ENCODE measurements at regions not wholly inside any gene's neighbourhood (a gene's known extent, or its start where the extent isn't known, plus 50 kb on each side); places are given as distances from the start of the nearest gene placed in this dataset.
"Not testable (repeated sequence)": the region's sequence is repeated elsewhere in the genome, so short reads cannot be mapped to it uniquely, and the experiment has no call there.

DNA sequence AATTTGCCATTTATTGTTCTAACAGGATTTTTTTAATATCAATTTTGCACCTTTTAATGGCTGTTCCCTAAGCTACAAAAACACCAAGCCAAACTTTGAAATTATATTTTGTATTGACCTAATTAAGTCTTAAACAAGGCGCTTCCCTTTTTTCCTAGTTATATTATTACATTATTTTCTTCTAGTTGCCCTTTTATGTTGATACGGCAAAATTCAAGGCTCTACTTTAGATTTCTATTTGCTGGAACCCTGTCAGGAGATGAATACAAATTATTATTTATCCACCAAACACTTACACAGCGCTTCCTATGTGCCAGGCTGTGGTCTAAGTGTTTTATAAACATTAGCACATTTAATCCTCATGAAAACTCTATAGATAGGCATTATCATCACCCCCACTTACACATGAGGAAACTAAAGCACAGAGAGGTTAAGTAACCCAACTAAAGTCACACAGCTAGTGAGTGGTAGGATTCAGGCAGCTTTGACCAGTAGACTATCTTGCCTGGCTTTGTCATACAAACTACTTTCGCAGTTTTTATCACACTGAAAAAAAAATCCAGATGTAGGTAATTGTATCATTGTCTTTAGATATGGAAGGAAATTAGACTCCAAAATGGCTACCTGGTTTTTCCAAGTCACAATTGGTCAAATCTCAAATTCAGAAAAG lies 456.5 kb downstream of the STK39 start:
- no peak for DNase-seq

DNA sequence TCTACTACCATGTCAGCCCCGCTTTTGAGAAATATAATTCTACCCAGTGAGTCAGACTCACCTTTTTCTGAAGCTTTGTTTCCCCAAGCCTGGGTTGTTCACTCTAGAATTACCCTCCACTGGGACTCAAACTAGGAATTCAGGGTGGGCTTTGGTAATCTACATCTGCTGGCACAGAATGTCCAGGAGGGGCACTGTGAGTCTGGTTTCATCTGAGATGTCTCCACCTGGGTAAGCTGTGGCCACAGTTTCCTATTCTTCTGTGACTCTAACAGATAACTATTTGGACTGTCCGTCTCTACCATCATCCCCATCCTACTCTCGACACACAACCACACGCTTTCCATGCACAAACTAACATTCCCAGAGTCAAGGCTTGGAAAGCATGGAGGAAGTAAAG lies 457.2 kb downstream of the STK39 start:
- DNase-seq, result no peak

DNA sequence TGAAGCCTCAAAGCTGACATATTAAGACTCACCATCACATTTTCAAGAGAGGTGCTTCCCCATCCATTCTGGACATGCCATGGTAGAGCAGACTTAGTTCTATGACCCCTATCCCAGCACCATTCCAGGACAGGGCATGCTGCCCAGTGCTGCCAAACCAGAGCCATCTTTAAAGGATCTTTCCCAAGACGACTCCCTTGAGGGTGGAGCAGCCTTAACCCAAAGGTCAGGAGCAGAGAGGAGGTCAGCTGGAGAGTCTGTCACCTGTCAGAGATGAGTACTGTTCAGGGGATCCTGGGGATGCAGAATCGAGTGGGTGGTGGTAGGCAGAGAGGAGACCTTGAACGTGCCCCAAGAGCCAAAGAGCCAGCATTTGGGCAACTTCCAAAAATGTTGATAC lies 459.8 kb downstream of the STK39 start:
- no peak for DNase-seq

DNA sequence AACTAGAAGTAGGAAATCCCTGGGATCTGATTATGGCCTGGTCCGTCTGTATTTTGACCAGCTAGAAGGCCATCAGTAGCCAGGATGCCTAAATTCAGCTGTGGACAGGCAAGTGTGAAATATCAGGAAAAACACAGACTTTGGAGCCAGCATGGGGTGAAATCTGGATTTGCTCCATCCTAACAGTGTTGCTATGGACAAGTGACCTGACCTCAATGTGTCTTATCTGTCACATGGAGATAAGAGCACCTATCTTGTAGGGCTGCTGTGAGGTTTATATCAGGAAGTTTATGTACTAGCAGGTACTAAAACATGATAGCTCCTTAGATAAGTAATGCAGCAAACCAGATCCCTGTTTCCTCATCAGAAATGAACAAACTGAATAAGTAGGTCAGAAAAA lies 460.4 kb downstream of the STK39 start:
- no peak for DNase-seq

DNA sequence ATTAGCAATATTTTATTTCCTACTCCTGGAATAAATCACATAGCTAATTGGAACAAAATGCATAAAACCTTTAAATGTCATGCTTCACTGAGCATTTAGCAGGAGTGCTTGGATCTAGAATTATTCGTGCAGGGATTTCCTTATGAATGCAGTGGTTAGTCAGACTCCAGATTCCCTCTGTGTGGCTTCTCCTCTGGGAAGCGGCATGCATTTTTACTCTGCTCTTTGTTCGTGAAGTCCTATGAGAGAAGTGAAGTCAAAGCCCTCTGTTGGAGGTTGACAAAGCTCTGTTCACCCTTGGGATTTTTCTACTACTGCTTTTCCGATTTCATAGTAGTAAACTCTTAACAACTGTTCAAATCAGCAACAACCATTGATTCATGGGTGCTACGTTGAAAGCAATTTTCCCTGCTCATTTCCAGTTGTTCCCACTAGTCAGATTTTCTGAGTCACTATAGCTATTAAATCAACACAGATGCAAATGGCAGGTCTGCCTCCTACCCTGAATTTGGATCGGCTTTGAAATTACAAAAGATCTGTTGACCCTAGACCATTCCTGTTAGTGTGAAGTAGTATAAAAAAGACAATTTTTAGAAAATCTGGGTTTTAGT lies 461.7 kb downstream of the STK39 start:
- no peak for DNase-seq

DNA sequence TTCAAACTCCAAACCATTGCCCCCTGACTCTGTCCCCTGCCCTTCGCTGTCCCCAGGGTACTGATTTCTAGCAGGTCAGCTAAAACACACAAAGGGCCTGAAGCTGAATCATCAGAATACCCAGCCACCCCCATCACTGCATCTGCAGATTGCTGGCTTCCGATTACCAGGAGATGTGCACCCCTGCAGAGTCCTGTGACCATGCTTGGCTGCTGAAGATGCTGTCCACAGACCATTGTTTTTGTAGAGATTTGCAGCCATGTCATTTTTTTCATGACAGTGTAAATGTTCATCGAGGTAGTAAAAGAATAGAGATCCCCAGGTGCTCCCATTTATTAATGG lies 463.3 kb downstream of the STK39 start:
- no peak for DNase-seq

DNA sequence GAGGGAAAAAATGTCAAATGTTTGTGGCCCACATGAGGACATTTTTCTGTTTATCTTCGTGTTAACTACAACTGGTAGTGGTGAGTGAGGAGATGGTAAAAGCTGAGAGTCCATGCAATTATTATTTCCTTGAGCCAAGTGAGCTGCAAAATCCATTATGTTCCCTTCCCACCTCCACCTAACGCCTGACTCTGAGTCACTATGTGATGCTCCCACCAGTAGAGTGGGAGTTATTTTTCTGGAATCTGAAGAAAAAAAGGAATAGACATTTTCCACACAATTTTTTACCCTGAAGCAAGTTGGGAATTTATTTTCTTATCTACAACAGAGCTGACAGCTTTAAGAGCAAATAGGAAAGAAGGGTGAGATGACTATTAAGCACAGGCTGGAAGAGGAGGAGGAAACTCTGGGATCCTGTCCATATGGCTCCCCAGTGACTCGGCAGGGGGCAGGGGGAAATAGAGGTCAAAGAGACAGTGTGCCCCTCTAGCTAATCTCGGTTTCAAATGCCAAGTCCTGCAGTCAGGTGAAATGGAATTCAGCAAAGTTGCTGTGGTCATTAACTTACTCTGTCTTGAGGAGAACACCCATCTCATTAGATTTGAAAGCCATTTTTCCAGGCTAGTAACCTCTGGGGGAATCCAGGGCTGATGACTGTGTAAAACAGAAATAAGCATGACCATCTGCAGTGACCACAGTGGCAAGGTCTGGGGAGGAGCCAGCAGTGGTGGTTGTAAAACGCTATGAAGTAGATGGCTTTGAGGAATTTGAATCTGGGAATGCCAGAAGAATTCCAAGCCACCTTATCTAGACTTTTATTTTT lies 463.9 kb downstream of the STK39 start:
- no peak for DNase-seq

DNA sequence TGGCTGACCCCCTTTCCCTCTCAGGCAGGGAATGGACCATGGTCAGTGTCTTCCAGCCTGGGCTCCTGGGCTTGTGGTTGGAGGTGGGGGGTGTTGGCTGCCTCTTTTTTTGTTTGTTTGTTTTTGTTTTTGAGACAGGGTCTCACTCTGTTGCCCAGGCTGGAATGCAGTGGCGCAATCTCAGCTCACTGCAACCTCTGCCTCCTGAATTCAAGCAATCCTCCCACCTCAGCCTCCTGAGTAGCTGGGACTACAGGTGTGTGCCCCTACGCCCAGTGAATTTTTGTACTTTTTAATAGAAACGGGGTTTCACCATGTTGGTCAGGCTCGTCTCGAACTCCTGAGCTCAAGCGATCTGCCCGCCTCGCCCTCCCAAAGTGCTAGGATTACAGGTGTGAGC lies 465.8 kb downstream of the STK39 start:
- not testable (repeated sequence) for DNase-seq

DNA sequence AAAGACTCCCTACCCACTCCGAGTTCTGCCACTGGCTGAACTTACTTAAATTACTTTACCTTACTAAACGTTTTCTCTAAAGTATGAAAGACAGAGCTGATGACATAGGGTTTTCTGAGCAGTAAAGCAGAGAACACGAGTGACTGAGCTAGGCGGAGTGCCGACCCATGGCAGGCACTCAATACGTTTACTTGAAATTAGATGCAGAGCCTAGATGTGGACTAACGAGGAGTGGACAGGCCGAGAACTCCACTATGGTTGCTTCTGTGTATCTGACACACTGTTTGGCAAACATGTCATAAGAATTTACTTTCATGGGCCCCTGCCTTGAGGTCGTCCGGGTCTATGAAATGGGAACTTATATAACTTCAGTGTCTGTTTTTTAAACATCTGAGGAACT lies 471.0 kb downstream of the STK39 start:
- DNase-seq, result no peak

DNA sequence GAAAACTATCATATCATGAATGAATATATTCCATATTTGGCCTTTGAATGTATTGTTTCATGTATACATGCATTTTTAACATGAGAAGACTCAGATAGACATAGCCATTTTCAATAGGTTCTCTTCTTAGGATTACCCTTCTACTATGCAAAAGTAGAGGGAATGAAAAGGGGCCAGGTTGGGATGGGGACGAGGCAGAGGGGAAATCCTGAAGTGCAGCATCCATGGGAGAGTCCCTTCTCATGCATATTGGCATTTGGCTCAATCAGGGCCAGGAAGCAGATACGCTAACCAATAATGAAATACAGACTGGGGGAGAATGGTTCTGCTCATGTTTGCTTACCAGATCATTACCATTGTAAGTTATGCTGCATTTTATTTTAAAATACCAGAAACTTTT lies 475.8 kb downstream of the STK39 start:
- no peak for DNase-seq

DNA sequence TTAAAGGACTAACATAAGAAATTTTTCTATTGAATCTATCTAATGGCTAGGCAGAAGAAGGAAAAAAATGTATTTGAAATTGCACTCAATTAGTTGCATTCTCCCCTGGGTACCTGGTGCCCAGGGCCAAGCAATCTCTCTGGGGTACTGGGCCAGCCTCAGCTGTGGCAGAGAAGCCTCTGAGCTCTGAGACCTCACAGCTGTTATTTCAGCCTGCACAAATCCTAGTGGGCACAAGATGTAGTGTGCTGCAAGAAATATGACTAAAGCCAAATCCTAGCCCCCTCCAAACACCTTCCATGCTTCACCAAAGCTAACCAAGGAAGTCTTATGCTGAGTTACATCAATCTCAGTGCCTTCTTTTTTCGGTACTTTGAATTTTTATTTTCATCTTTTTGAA lies 478.4 kb downstream of the STK39 start:
- DNase-seq, result no peak

DNA sequence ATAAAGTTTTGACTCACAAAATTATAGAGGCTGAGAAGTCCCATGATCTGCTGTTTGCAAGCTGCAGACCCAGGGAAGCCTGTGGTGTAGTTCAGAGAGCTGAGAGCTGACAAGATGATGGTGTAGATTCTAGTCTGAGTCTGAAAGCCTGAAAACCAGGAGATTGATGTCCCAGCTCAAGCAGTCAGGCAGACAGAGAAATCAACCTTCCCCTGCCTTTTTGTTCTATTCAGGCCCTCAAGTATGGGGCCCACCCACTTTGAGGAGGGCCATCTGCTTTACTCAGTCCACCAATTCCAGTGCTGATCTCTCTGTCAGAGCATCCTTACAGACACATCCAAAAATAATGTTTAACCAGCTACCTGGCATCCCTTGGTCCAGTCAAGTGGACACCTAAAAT lies 479.6 kb downstream of the STK39 start:
- DNase-seq, result no peak

DNA sequence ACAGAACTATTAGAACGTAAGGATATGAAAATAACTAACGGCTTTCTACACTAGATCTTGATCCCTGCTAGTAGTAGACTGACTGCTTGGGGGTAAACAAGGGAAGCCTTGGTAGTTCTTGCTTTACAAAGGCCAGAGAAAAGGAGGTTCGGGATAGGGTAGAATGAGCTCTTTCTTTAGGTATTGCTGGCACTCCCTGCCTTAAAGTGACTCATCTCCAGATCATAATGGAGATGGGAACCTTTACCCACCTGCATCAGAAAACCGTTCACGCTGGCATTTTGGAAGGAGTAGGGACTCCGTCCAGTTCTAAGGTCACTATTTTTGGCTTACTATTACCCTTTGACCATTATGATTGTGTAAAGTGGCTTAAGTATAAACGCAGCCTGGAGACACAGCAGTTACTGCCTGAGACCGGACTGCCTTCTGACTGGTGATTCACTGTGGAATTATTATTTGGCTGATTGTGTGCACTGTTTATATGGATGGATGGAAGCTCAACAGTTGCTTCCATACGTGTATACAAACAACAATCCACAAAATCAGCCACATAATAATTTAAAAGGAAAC lies 482.5 kb downstream of the STK39 start:
- no peak for DNase-seq

DNA sequence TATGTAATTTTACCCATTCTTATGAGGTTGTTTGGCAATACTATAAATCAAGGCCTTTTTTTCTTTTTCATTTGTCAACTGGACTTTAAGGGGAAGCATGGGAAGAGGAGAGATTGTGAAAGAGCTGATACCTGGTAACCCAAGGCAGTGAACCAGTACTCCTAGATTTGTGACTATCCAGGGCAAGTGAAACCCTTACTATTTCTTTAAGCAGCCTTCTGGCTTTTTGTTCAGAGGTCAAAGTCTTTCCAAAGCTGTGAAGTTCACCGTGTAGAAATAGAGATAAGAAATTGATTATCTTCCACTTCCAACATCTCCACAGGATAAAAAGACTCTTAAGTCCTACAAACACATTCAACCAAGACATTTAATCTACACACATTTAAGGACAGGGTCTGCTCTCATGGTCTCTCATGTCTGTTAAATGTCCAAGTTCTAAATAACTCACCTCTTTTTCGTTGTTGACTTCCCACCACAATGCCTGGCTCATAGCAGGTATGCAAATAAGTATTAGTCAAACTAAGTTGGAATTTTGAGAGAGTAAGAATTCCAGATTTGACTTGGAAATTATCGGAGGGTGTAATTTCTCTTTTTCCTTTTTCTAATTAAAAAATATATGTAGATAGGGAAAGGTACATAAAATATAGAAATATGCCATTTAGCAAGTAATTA lies 485.8 kb downstream of the STK39 start:
- no peak for DNase-seq

DNA sequence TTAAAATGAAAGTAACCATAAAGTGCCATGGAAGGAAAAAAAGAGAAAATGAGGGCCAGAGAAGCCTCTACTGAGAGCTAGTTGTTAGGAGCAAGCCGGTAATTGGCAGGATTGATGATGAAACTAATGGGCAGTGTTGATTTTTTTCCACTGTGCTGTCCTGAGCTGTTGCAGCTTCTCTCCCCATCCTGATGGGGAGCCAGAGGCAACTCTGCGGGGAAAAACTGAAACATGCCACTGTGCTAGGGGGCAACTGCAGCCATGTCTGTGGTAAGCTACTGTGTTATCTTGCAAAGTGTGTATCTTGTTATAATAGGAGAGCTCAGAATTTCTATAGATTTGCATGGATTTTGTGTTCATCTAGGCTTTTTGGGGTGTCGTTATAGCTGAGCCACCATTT lies 487.9 kb downstream of the STK39 start:
- DNase-seq, result no peak

DNA sequence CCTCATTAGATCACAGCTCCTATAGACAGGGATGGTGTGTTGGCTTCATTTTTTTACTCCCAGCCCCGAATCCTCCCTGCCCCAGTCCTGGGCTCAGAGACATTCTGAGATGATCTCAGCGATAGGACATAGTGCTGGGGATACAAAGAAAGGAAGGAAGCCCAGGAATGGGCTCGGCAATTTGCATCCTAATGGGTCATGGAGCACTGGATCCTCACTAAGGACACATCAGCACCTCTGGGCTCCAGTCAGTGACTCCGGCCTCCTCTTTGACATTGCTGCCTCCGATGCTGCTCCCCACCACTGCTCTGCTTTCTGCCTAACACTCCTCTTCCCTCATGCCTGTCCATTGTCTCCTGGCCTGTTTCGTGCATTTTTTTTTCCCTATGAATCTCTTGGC lies 489.1 kb downstream of the STK39 start:
- DNase-seq, result no peak

DNA sequence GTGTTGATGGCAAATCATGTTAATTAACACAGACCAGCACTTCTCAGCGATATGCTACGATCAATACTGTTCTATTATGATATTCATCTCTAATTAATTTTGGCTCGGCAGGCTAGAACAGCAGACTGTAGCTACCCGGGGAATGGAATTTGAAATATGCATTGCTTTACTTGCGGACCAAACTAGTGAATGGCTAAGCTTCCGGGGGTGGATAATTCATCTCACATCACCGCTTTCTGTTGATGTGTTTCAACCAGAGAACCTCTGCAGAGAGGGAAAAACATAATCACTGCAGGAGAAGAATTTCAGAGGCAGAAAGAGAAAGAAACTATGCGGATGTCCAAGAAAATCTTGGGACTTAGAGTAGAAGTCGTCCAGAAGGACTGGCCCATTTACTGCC lies 490.9 kb downstream of the STK39 start:
- no peak for DNase-seq

DNA sequence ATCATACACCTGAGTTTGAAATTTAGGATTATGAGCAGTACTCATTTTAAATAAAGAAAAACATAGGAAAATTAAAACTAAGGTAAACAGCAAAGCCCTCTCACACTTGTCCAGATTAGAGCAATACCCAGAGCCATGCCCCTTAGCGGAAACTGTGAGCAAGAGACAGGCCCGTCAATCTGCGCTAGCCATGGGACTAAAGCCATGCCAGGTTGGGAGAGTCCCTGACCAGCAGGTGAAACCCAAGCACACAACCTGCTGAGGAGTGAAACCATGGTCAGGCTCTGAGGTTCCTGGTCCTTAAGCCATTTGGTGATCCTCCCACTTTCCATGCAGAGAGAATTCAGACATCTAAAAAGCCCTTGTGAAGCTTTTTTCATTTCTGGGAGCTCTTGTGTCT lies 494.3 kb downstream of the STK39 start:
- no peak for DNase-seq

DNA sequence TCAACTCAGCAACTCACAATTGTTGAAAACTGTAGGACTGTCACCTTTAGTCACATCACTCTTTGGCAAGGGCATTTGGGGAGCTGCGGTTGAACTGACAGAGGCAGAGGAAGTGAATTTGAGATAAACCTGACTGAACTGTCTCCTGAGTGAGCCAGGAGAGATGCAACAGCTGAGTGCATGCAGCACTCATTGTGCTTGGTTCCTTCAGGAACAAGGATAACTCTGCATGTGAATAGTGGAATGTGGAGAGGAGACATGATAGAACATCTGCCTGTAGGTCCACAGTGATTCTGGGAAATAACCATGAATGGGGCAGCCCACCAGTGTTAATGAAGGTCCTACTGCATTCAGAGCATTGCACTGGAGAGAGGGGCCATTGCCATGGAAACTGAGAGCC lies 494.7 kb downstream of the STK39 start:
- DNase-seq, result no peak

DNA sequence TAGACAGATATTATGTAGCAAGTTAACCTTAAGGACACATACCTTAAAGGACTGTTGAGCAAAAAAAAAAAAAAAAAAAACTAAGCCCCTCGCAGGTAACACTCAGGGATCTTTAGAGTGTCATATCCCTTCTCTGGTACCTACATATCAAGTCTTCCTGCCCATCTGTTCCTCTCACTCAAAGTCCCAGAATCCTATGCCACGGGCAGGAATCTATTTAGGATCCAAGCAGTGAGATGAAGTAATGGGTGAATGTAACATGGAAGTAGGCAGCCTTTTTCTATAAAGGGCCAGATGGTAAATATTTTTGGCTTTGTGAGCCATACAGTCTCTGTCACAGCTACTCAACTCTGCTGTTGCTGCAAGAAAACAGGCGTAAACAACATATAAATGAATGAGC lies 496.7 kb downstream of the STK39 start:
- no peak for DNase-seq

DNA sequence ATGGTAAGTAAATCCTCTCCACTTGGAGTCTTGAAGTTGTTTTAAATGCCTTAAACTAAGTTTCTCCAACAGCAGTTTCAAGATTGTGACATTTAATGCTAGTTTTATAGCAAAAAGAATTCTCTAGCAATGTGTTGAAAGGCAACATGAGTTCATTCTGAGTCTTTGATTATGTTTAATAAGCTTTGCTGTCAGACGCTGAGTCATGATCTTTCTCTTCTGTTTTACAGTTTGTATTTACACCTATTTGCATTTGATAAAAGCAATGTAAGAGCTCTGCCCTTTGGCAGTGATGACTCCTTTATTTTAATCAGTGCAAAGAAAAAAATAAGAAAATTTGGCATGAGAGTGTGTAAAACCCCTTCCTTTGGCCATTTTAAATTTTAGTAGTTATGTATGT lies 497.7 kb downstream of the STK39 start:
- no peak for DNase-seq

DNA sequence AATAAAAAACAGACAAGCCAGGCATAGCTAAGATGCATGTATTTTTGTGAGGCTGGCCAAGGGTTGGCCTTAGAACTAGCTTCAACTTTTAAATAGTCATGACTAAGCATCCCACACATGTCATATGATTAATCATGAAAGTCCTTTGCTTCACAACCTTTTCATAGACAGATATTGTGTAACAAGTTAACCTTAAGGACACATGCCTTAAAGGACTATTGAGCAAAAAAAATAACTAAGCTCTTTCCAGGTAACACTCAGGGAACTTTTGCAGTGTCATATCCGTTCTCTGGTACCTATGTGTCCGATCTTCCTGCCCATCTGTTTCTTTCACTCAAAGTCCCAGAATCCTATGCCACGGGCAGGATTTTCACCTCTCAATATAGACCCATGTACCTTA lies 498.4 kb downstream of the STK39 start:
- no peak for DNase-seq

DNA sequence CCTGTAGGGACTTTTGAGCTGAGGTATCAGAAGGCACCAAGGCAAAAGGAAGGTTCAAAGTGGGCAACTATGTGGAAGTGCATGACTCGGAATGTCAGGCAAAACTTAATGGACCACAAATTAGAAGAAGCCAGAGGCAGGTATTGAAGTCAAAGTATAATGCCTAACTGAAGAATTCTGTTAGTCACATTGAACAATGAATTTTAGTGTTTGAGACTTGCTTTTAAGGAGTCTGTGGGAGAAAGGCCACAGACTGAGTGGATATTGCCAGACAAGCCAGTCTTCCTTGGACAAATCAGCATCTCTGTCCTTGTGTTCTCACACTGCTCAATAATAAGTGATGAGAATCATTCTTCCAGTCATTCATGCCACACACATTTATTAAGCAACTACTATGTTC lies 498.9 kb downstream of the STK39 start:
- no peak for DNase-seq

DNA sequence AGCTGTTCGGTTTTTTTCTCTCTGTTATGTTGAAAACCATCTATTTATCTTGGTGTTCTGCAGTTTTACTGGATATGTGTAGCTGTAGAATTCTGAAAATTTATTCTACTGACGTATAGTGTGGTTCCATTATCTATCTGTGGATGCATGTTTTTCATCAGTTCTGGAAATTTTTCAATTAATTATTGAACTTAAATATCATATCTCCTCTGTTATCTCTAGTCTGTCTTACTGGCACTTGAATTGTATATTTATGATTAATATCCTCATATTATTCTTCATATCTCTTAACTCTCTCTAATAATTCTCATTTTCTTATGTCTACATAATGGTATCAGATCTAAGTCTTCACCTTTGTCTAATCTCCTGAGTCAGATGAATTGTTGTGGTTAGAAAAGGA lies 501.7 kb downstream of the STK39 start:
- no peak for DNase-seq
